HUES6 (cell line): ENCODE measurements at regions not wholly inside any gene's neighbourhood (a gene's known extent, or its start where the extent isn't known, plus 50 kb on each side); places are given as distances from the start of the nearest gene placed in this dataset.
"Not testable (repeated sequence)": the region's sequence is repeated elsewhere in the genome, so short reads cannot be mapped to it uniquely, and the experiment has no call there.

Source experiments
- H3K27ac ChIP-seq: 2 replicates; pipeline ENCODE4 v1.7.0; 2013; ENCODE audit warnings: low read depth, mild to moderate bottlenecking, low read length, inconsistent platforms
- H3K27me3 ChIP-seq: 2 replicates; pipeline ENCODE4 v1.6.1; 2013; ENCODE audit warnings: low read length; ENCODE audit not compliant: control insufficient read depth, insufficient read depth
- H3K36me3 ChIP-seq: 2 replicates; pipeline ENCODE4 v1.6.1; 2013; ENCODE audit warnings: low read length; ENCODE audit not compliant: control insufficient read depth, insufficient read depth
- H3K4me1 ChIP-seq: 2 replicates; pipeline ENCODE4 v1.6.1; 2013; ENCODE audit warnings: low read length; ENCODE audit not compliant: control insufficient read depth, insufficient read depth
- H3K4me3 ChIP-seq: 2 replicates; pipeline ENCODE4 v1.5.1; 2013; ENCODE audit warnings: low read depth, low read length
- H3K9ac ChIP-seq: one replicate; pipeline ENCODE4 v1.6.1; 2013; ENCODE audit warnings: mild to moderate bottlenecking, low read length
- H3K9me3 ChIP-seq: 2 replicates; pipeline ENCODE4 v1.6.1; 2013; ENCODE audit warnings: low read depth, low read length; ENCODE audit not compliant: control insufficient read depth, insufficient read depth

DNA sequence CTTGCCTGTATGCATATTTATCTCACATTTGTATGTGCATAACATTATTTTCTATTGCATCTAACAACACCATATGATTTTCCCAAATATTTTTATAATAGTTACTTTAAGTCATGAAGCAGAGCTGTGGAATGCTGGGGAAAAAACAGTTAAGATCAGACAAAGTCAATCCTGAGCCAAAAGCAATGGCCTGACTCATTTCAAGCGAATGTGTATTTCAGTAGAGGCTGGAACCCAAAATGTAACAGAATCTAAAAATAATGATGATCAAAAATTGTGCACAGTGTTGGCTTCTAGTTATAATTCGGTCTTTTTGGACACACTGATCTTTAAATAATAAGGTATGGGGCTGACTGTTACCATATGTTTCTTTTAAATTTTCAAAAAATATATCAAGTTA is 516.2 kb upstream of the ADGRL3 start:
- Histone ChIP-seq H3K27me3 (no peaks in the 10 kb centered on the region), H3K4me1 (no peaks in the 10 kb centered on the region), H3K9me3 (no peaks in the 10 kb centered on the region), H3K27ac (no peak overlapping the region), H3K9ac (no peak overlapping the region), H3K4me3 (no peak overlapping the region), H3K36me3 (no peaks in the 10 kb centered on the region)

GRCh38 chr4:60696062-60696461 is 504.1 kb upstream of the ADGRL3 start:
- not testable (repeated sequence) for H3K27ac ChIP-seq, H3K9ac ChIP-seq, H3K4me1 ChIP-seq, H3K36me3 ChIP-seq, H3K27me3 ChIP-seq, H3K4me3 ChIP-seq
- H3K9me3 ChIP-seq, result peaks cover 11% of the 10 kb centered on the region

DNA sequence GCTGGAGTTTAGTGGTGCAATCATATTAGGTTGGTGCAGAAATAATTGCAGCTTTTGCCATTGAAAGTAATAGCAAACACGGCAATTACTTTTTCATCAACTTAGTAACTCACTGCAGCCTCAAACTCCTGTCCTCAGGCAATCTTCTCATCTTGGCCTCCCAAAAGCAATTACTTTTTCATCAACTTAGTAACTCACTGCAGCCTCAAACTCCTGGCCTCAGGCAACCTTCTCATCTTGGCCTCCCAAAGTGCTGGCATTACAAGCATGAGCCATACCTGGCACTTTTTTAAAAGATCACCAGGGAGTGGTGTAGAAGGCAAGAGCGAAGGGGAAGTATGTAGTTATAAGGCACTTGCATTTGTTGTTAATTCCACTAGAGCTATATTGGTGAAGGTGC is 491.1 kb upstream of the ADGRL3 start:
- no peaks in the 10 kb centered on the region for H3K4me1 ChIP-seq
- no peaks in the 10 kb centered on the region for H3K9me3 ChIP-seq
- H3K27ac ChIP-seq, result no peak overlapping the region
- H3K27me3 ChIP-seq, result no peaks in the 10 kb centered on the region
- H3K36me3 ChIP-seq, result no peaks in the 10 kb centered on the region
- no peak overlapping the region for H3K4me3 ChIP-seq
- H3K9ac ChIP-seq, result no peak overlapping the region

GRCh38 chr4:60718874-60719273 is 481.3 kb upstream of the ADGRL3 start:
- no peaks in the 10 kb centered on the region for H3K9me3 ChIP-seq
- no peak overlapping the region for H3K9ac ChIP-seq
- H3K36me3 ChIP-seq, result no peaks in the 10 kb centered on the region
- no peak overlapping the region for H3K27ac ChIP-seq
- no peak overlapping the region for H3K4me3 ChIP-seq
- H3K27me3 ChIP-seq, result no peaks in the 10 kb centered on the region
- H3K4me1 ChIP-seq, result no peaks in the 10 kb centered on the region; the same call in 1 of the 2 replicates

GRCh38 chr4:60721685-60722084 is 478.4 kb upstream of the ADGRL3 start:
- no peaks in the 10 kb centered on the region for H3K36me3 ChIP-seq
- no peaks in the 10 kb centered on the region for H3K27me3 ChIP-seq
- H3K4me1 ChIP-seq, result peaks cover 9% of the 10 kb centered on the region; the same call in 1 of the 2 replicates
- H3K9me3 ChIP-seq, result no peaks in the 10 kb centered on the region
- no peak overlapping the region for H3K9ac ChIP-seq
- H3K4me3 ChIP-seq, result no peak overlapping the region
- no peak overlapping the region for H3K27ac ChIP-seq

GRCh38 chr4:60723796-60724195 is 476.3 kb upstream of the ADGRL3 start:
- Histone ChIP-seq H3K9ac (no peak overlapping the region), H3K4me1 (peaks cover 9% of the 10 kb centered on the region; the same call in 1 of the 2 replicates), H3K27me3 (no peaks in the 10 kb centered on the region), H3K9me3 (no peaks in the 10 kb centered on the region), H3K27ac (no peak overlapping the region), H3K4me3 (no peak overlapping the region), H3K36me3 (no peaks in the 10 kb centered on the region)

GRCh38 chr4:60724623-60725022 is 475.5 kb upstream of the ADGRL3 start:
- H3K4me3 ChIP-seq, result no peak overlapping the region
- H3K9me3 ChIP-seq, result no peaks in the 10 kb centered on the region
- H3K27ac ChIP-seq, result no peak overlapping the region; the same call in 1 of the 2 replicates
- H3K9ac ChIP-seq, result no peak overlapping the region
- H3K27me3 ChIP-seq, result no peaks in the 10 kb centered on the region
- peaks cover 9% of the 10 kb centered on the region; the same call in 1 of the 2 replicates for H3K4me1 ChIP-seq
- H3K36me3 ChIP-seq, result no peaks in the 10 kb centered on the region

- H3K9me3 ChIP-seq, result no peaks in the 10 kb centered on the region
- H3K27ac ChIP-seq, result no peak overlapping the region
- no peak overlapping the region for H3K4me3 ChIP-seq
- H3K9ac ChIP-seq, result no peak overlapping the region
- H3K4me1 ChIP-seq, result peaks cover 9% of the 10 kb centered on the region; the same call in 1 of the 2 replicates
- no peaks in the 10 kb centered on the region for H3K36me3 ChIP-seq
- no peaks in the 10 kb centered on the region for H3K27me3 ChIP-seq
Measured at GRCh38 chr4:60726779-60727178, 473.3 kb upstream of the ADGRL3 start.

GRCh38 chr4:60729194-60729593 is 470.9 kb upstream of the ADGRL3 start:
- no peak overlapping the region for H3K27ac ChIP-seq

DNA sequence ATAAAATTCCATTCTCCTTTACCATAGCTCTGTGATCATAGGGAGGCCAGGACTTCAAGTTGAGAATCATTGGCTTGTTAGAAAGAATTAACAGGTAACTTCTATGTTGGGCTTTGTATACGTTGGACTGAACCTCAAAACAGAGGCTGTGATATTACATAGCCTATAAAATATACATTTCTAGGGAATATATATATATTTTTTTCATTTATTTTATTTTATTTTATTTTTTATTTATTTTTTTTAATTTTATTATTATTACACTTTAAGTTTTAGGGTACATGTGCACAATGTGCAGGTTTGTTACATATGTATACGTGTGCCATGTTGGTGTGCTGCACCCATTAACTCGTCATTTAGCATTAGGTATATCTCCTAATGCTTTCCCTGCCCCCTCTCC is 470.4 kb upstream of the ADGRL3 start:
- H3K9ac ChIP-seq, result not testable (repeated sequence)

More at GRCh38 chr4:60729194-60729593, 470.9 kb upstream of the ADGRL3 start:
- Histone ChIP-seq H3K36me3 (no peaks in the 10 kb centered on the region), H3K27me3 (no peaks in the 10 kb centered on the region), H3K9me3 (no peaks in the 10 kb centered on the region), H3K9ac (no peak overlapping the region), H3K4me1 (peaks cover 6% of the 10 kb centered on the region; the same call in 1 of the 2 replicates), H3K4me3 (no peak overlapping the region)

DNA sequence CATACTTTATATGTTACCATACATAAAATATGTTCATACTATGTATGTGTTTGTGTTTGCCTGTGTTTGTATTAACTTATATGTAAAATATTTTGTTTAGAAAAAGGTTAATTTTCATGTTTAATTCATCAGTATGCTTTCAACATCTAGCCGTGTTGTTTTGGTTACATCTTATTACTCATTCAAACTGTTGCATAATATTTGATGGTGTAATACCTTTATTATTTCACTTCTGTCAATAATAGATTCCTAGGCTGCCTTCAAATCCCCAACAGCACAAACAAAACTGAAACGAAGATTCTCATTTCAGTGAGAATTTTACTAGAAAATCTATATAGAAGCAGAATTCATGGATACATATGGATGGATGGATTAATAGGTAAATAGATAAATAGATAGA is 462.3 kb upstream of the ADGRL3 start:
- H3K9ac ChIP-seq, result no peak overlapping the region
- H3K4me3 ChIP-seq, result no peak overlapping the region
- no peaks in the 10 kb centered on the region for H3K4me1 ChIP-seq
- H3K36me3 ChIP-seq, result no peaks in the 10 kb centered on the region
- no peaks in the 10 kb centered on the region for H3K27me3 ChIP-seq
- H3K27ac ChIP-seq, result no peak overlapping the region
- H3K9me3 ChIP-seq, result no peaks in the 10 kb centered on the region

More for the DNA sequence above, 470.4 kb upstream of the ADGRL3 start:
- not testable (repeated sequence) for H3K9me3 ChIP-seq, H3K4me3 ChIP-seq, H3K4me1 ChIP-seq, H3K27me3 ChIP-seq, H3K36me3 ChIP-seq, H3K27ac ChIP-seq

GRCh38 chr4:60743654-60744053 is 456.5 kb upstream of the ADGRL3 start:
- no peaks in the 10 kb centered on the region for H3K4me1 ChIP-seq
- no peaks in the 10 kb centered on the region for H3K36me3 ChIP-seq
- no peak overlapping the region for H3K9ac ChIP-seq
- no peak overlapping the region for H3K27ac ChIP-seq
- no peaks in the 10 kb centered on the region for H3K27me3 ChIP-seq
- no peaks in the 10 kb centered on the region for H3K9me3 ChIP-seq
- no peak overlapping the region for H3K4me3 ChIP-seq
